Caki2 (cell line): ENCODE measurements at regions not wholly inside any gene's neighbourhood (a gene's known extent, or its start where the extent isn't known, plus 50 kb on each side); places are given as distances from the start of the nearest gene placed in this dataset.

Experiments
- DNase-seq: peaks from one replicate; pipeline ENCODE4 v3.0.0-alpha.2; 2015; ENCODE audit warnings: low read depth
- in situ Hi-C: cut with HindIII; loops from 2 replicates; pipeline ENCODE4 v1.10.0; 2016; ENCODE audit warnings: low sequenced_read_pairs, low pct_unique_long_range_greater_than_20kb, mixed read lengths

DNA sequence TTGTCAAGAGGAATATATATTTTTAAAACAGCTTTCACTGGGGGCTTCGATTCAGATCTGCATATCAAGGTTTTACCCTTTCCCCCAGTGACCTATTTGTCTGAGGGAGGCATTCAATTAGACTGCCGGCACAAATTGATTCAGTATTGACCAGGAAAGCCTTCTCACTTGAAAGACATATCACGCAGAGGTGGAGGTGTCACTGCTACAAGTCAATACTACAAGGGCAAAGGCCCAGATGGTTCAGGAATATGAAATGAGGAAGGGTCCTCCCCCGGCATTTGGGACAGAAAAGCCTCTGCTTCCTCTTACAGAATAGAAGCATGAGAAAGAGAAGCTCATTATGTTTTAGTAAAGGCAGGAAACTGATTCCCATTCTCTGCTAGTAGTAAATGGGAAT lies 383.6 kb downstream of the HNRNPD start:
- DNase-seq, result no peak
- in situ Hi-C loops, result no loop called here

GRCh38 chr4:81989202-81989601 lies 384.6 kb downstream of the HNRNPD start:
- in situ Hi-C loops, result no loop called here

GRCh38 chr4:81988178-81988577 lies 385.6 kb downstream of the HNRNPD start:
- in situ Hi-C loops, result no loop called here
- no peak for DNase-seq

More at GRCh38 chr4:81989202-81989601, 384.6 kb downstream of the HNRNPD start:
- DNase-seq, result no peak

DNA sequence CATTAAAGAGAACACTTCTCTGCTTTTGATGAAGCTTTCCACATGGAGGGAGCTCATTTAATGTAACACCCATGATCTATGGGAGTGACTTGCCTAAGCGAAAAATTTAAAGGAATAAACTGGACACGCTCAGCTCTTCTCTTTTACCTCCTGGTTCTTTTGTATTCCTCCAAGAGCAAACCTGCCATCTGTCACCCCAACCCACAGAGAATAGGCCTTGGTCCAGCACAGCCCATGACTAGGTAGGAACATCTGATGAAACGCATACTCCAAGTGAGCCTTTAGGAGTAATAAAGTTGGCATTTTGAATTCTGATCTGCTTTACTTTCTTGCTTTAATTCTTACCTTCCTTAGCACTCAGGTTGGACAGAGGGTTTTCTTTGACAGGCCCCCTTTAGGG lies 389.0 kb downstream of the HNRNPD start:
- DNase-seq, result no peak
- in situ Hi-C loops, result no loop called here

DNA sequence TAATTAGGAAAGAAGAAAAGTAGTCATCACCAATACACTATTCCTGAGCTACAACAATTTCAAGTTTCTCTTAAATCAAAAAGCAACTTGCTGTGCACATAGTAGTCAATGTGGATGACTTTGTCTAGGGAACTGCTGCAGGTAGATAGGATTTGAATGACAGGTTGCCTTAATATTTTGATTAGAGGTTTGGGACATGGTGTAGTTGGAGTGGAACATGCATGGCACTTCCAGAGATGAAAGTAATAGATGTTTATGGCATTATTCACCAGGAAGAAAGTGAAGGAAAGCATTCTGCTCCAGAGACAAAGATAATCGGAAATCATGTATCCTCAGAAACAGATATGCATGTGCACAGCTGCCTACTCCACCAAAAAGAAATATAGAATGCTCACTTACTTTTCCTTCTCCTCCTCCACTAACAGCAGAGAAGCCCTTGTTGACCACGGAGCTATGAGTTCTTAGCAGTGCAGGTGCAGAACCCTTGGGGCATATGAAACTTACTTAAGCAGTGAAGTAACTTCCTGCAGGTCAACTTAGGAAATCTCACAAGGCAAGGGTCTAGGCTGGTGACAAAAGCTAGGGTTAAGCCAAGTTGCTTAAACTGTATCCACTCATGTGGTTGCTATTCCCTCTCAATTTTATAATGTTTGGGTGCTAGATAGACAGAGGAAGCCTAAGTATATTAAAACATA lies 390.8 kb downstream of the HNRNPD start:
- DNase-seq, result no peak
- in situ Hi-C loops, result no loop called here

- DNase-seq, result no peak
- in situ Hi-C loops, result no loop called here
Observed at GRCh38 chr4:81981218-81981617, 392.6 kb downstream of the HNRNPD start.

GRCh38 chr4:81974523-81974922 lies 399.3 kb downstream of the HNRNPD start:
- in situ Hi-C loops, result no loop called here
- DNase-seq, result no peak

GRCh38 chr4:81971637-81972381 lies 402.0 kb downstream of the HNRNPD start:
- in situ Hi-C loops, result no loop called here
- DNase-seq, result no peak

GRCh38 chr4:81971061-81971460 lies 402.7 kb downstream of the HNRNPD start:
- in situ Hi-C loops, result no loop called here
- no peak for DNase-seq

GRCh38 chr4:81970454-81970853 lies 403.3 kb downstream of the HNRNPD start:
- in situ Hi-C loops, result no loop called here
- no peak for DNase-seq

- in situ Hi-C loops, result no loop called here
- DNase-seq, result no peak
Observed at GRCh38 chr4:81966676-81967075, 407.1 kb downstream of the HNRNPD start.

- DNase-seq, result no peak
- in situ Hi-C loops, result no loop called here
Observed at GRCh38 chr4:81965911-81966310, 407.9 kb downstream of the HNRNPD start.

- no peak for DNase-seq
- in situ Hi-C loops, result no loop called here
Observed at GRCh38 chr4:81965454-81965853, 408.3 kb downstream of the HNRNPD start.

- in situ Hi-C loops, result no loop called here
- DNase-seq, result no peak
Observed at GRCh38 chr4:81963763-81964020, 410.1 kb downstream of the HNRNPD start.

GRCh38 chr4:81963015-81963762 lies 410.6 kb downstream of the HNRNPD start:
- in situ Hi-C loops, result no loop called here
- DNase-seq, result no peak

DNA sequence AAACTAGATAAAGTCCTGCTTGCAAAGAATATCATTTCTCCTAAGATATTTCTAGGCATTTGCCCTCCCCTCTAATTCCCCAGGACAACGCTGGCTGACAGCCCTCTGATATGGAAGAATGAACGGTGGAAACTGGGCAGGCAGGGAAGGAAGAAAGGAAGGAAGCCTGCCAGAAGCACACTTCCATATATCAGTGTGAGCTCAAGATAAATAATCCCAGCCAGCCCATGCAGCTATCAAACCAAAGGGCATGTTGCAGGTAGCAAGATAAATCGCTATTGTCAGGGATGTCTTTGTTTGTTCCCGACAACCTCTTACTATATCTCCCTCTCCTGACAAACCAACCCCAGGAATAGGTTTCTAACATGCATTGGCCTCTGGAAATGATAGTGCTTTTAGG lies 412.8 kb downstream of the HNRNPD start:
- no peak for DNase-seq
- in situ Hi-C loops, result no loop called here

GRCh38 chr4:81954271-81954670 lies 419.5 kb downstream of the HNRNPD start:
- no peak for DNase-seq
- in situ Hi-C loops, result no loop called here

- in situ Hi-C loops, result no loop called here
Observed at GRCh38 chr4:81951891-81952455, 421.8 kb downstream of the HNRNPD start.

GRCh38 chr4:81946996-81947395 lies 426.8 kb downstream of the HNRNPD start:
- no peak for DNase-seq
- in situ Hi-C loops, result no loop called here

More at GRCh38 chr4:81951891-81952455, 421.8 kb downstream of the HNRNPD start:
- DNase-seq, result no peak
